HL-60 (cell line): ENCODE measurements at regions not wholly inside any gene's neighbourhood (a gene's known extent, or its start where the extent isn't known, plus 50 kb on each side); places are given as distances from the start of the nearest gene placed in this dataset.

Experiments
- DNase-seq, 2 experiments: peaks; one replicate each; pipeline ENCODE4 v3.0.0-alpha.2; 2010 to 2020; ENCODE audit warnings: low read depth in 1 of 2, low spot score in 1 of 2
- H3K27ac ChIP-seq: fragments of 250-450 bp; sonication (Bioruptor Pico); replicated peaks from 2 replicates; pipeline ENCODE4 v1.5.1; 2020; ENCODE audit warnings: mild to moderate bottlenecking, moderate library complexity
- H3K27me3 ChIP-seq: fragments of 250-450 bp; sonication (Bioruptor Pico); 2 replicates; pipeline ENCODE4 v1.5.1; 2021; ENCODE audit warnings: mild to moderate bottlenecking, moderate library complexity; ENCODE audit not compliant: insufficient read depth, poor library complexity, severe bottlenecking
- H3K4me3 ChIP-seq: replicated peaks from 2 replicates; pipeline ENCODE4 v1.5.1; 2011; ENCODE audit warnings: mild to moderate bottlenecking, control low read depth, low read length; ENCODE audit not compliant: insufficient read depth
- GABPA ChIP-seq: IDR thresholded peaks from 2 replicates; pipeline ENCODE4 v1.6.1; 2012; ENCODE audit warnings: low read depth
- POLR2AphosphoS5 ChIP-seq: IDR thresholded peaks from 2 replicates; pipeline ENCODE4 v1.6.1; 2012; ENCODE audit warnings: low read depth
- SPI1 ChIP-seq: IDR thresholded peaks from 2 replicates; pipeline ENCODE4 v1.6.1; 2012; ENCODE audit warnings: low read depth, mild to moderate bottlenecking, borderline replicate concordance
- TF ChIP-seq, protein P1 (sequence below): IDR thresholded peaks from one replicate; pipeline ENCODE4 v1.5.1; 2011; ENCODE audit warnings: low read length, control low read depth, inconsistent platforms; ENCODE audit not compliant: insufficient read depth
- TF ChIP-seq, protein P2 (sequence below): IDR thresholded peaks from 2 replicates; pipeline ENCODE4 v1.6.1; 2012; ENCODE audit warnings: low read depth; ENCODE audit not compliant: insufficient replicate concordance

DNA sequence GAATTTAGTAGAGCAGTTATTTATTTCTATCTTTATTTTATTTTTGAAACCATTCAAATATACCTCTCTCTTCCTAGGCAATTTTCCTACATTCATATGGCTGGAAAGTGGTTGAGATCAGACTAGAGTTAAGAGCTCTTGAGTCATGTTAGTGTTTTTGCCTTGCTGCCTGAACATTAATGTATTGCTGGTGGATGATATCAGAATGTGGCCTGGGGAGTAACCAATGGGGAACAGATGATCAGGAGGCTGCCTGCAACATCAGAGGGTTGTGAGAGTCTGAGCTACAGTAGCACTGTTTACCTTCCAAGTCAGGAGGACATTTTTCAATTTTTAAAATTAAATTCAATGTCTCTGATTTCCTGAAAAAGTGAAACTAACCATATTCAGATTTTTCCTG, 166.3 kb upstream of the TRHDE start:
- Histone ChIP-seq H3K4me3 (no peak overlapping the region), H3K27ac (no peak overlapping the region), H3K27me3 (no peaks in the 10 kb centered on the region)
- no peak for TF ChIP-seq SPI1
- TF ChIP-seq, protein P1, sequence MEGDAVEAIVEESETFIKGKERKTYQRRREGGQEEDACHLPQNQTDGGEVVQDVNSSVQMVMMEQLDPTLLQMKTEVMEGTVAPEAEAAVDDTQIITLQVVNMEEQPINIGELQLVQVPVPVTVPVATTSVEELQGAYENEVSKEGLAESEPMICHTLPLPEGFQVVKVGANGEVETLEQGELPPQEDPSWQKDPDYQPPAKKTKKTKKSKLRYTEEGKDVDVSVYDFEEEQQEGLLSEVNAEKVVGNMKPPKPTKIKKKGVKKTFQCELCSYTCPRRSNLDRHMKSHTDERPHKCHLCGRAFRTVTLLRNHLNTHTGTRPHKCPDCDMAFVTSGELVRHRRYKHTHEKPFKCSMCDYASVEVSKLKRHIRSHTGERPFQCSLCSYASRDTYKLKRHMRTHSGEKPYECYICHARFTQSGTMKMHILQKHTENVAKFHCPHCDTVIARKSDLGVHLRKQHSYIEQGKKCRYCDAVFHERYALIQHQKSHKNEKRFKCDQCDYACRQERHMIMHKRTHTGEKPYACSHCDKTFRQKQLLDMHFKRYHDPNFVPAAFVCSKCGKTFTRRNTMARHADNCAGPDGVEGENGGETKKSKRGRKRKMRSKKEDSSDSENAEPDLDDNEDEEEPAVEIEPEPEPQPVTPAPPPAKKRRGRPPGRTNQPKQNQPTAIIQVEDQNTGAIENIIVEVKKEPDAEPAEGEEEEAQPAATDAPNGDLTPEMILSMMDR = no peak
- no peak for TF ChIP-seq POLR2AphosphoS5
- TF ChIP-seq GABPA = no peak
- TF ChIP-seq, protein P2, sequence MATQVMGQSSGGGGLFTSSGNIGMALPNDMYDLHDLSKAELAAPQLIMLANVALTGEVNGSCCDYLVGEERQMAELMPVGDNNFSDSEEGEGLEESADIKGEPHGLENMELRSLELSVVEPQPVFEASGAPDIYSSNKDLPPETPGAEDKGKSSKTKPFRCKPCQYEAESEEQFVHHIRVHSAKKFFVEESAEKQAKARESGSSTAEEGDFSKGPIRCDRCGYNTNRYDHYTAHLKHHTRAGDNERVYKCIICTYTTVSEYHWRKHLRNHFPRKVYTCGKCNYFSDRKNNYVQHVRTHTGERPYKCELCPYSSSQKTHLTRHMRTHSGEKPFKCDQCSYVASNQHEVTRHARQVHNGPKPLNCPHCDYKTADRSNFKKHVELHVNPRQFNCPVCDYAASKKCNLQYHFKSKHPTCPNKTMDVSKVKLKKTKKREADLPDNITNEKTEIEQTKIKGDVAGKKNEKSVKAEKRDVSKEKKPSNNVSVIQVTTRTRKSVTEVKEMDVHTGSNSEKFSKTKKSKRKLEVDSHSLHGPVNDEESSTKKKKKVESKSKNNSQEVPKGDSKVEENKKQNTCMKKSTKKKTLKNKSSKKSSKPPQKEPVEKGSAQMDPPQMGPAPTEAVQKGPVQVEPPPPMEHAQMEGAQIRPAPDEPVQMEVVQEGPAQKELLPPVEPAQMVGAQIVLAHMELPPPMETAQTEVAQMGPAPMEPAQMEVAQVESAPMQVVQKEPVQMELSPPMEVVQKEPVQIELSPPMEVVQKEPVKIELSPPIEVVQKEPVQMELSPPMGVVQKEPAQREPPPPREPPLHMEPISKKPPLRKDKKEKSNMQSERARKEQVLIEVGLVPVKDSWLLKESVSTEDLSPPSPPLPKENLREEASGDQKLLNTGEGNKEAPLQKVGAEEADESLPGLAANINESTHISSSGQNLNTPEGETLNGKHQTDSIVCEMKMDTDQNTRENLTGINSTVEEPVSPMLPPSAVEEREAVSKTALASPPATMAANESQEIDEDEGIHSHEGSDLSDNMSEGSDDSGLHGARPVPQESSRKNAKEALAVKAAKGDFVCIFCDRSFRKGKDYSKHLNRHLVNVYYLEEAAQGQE = no peak
- no peak for DNase-seq

DNA sequence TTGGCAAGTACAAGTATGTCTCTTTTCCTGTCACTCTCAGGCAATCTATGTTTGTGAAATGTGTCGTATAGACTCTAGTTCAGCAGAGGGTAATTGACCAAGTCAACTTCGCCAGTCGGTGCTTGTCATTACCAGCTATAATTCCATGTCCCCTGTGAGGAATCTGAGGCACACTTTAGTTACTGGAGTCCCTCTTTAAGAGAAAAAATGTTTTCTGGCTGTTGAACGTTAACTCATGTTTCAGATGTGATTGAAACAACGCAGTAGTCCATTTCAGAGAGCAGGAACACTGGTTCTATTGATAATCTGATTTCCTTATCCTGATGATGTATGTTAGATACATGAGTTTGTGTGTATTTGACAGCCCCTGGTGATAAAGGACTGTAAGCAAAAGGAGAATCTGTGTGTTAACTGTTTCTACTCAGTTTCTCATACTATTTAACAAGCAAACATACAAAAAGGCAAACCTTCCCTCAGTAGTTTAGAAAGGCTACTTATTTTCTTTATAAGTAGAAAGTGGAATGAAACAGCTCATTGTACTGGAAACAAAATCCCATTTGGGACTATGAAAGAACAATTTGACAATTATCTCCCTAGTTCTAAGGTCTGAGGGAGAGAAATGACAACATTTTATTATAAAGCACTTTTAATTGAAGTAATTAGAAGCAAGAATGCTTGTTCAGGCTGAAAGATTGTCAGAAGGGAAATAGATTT, 161.1 kb upstream of the TRHDE start:
- Histone ChIP-seq H3K27ac (no peak overlapping the region), H3K27me3 (no peaks in the 10 kb centered on the region), H3K4me3 (no peak overlapping the region)
- DNase-seq = no peak
- TF ChIP-seq POLR2AphosphoS5 (no peak), GABPA (no peak), SPI1 (no peak)
- TF ChIP-seq, protein P2 = no peak
- TF ChIP-seq, protein P1 = no peak

DNA sequence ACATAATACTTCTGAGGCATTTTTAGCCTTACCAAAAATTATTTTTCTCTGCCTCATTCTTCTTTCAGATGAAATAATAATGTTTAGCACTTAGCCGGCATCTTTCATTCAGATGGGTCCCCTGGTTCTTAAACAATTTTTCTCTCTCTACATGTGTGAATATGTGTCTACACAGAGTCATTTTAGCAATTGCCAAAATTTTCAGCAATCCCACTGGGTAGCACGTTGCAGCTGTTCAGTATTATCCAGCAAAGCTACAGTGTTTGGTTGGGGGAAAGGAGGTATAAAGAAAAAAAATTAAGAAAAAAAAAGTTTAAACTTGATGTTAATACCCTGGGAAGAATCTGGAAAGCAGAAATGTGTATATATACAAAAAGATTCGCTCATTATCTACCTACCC, 160.5 kb upstream of the TRHDE start:
- no peak for DNase-seq

More for the DNA sequence above, 160.5 kb upstream of the TRHDE start:
- TF ChIP-seq, protein P1 = no peak
- TF ChIP-seq SPI1 (no peak), POLR2AphosphoS5 (no peak), GABPA (no peak)
- Histone ChIP-seq H3K27ac (no peak overlapping the region), H3K27me3 (no peaks in the 10 kb centered on the region), H3K4me3 (no peak overlapping the region)
